ENCODE measurements at regions not wholly inside any gene's neighbourhood (a gene's known extent, or its start where the extent isn't known, plus 50 kb on each side); places are given as distances from the start of the nearest gene placed in this dataset.

DNA sequence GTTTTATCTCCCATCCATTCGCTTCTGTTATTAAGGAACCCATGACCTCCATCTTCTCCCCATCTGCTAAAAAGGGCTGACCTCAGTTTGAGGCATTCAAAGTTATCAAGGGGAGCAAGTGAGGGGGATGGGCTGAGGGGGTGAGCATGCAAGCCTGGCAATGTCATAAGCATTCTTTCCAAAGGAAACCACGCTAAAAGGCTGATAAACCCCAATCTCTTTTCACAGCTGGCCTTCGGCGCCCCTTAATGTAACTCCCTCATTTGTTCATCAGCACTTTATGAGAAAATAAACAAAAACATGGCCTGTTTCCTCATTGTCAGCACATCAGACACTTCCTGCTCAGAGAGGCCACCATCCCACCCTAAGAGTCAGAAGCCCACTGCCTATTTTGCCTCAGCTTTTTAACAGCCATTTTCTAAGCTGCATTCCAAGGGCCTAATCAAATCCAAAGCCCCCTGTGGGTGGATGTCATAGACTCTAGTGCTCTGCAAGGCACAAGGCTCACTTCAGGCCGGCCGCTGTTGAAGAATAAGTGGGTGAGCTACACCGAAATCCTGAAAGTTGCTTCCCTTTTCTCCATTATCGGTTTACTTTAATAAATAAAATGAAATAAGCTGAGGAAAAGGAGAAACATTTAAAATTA is 92.0 kb upstream of the SRD5A3 start:
- no peak overlapping the region for H3K4me3 ChIP-seq
- no peak overlapping the region for H3K27ac ChIP-seq (replicated peaks in 1 of 4)
- H3K36me3 ChIP-seq, result no peaks in the 10 kb centered on the region
- no peaks in the 10 kb centered on the region for H3K9me3 ChIP-seq
- intact Hi-C loops (cut with DNase I), result no loop called here
- WGBS, result 93% methylated on average over 8 of the region's 8 CpGs
- H3K4me1 ChIP-seq, result peaks cover 0 to 22% (median 0%) of the 10 kb centered on the region in 4 donors
- H3K27me3 ChIP-seq, result no peaks in the 10 kb centered on the region
- no peak for DNase-seq (ENCODE audit: extremely low spot score)
- TF ChIP-seq, protein P1, sequence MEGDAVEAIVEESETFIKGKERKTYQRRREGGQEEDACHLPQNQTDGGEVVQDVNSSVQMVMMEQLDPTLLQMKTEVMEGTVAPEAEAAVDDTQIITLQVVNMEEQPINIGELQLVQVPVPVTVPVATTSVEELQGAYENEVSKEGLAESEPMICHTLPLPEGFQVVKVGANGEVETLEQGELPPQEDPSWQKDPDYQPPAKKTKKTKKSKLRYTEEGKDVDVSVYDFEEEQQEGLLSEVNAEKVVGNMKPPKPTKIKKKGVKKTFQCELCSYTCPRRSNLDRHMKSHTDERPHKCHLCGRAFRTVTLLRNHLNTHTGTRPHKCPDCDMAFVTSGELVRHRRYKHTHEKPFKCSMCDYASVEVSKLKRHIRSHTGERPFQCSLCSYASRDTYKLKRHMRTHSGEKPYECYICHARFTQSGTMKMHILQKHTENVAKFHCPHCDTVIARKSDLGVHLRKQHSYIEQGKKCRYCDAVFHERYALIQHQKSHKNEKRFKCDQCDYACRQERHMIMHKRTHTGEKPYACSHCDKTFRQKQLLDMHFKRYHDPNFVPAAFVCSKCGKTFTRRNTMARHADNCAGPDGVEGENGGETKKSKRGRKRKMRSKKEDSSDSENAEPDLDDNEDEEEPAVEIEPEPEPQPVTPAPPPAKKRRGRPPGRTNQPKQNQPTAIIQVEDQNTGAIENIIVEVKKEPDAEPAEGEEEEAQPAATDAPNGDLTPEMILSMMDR (IDR thresholded peaks at IDR 0.05), result no peak
- no peak for TF ChIP-seq POLR2AphosphoS5 (IDR thresholded peaks at IDR 0.05)
- TF ChIP-seq POLR2A (IDR thresholded peaks at IDR 0.05; ENCODE audit: low read depth), result no peak
- TF ChIP-seq EP300 (IDR thresholded peaks at IDR 0.05), result no peak

DNA sequence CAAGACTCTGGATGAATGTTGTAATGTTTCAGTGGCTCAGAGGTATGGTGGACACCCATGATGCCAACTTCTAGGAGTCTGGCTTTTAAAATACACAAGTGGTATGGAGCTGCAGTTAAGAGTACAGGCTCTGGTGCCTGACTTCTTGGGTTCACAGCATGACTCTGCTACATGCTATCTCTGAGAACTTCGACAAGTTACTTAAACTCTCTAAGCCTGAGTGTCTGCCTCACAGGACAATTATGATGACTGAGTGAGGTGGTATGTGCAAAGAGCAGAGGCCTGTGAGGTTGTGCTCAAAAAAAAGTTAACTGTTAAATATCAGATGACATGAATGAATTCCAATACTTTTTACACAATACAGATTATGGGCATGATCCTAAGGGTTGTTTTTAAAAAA is 90.9 kb upstream of the SRD5A3 start:
- no peaks in the 10 kb centered on the region for H3K9me3 ChIP-seq
- no peak overlapping the region for H3K4me3 ChIP-seq
- H3K27me3 ChIP-seq, result no peaks in the 10 kb centered on the region
- WGBS, result 82% methylated on average over 1 of the region's 1 CpG
- intact Hi-C loops (cut with DNase I), result no loop called here
- no peak for TF ChIP-seq POLR2A (IDR thresholded peaks at IDR 0.05; ENCODE audit: low read depth)
- DNase-seq (ENCODE audit: extremely low spot score), result no peak
- no peak overlapping the region for H3K27ac ChIP-seq (replicated peaks in 1 of 4)
- H3K36me3 ChIP-seq, result no peaks in the 10 kb centered on the region
- H3K4me1 ChIP-seq, result peaks cover 0 to 27% (median 0%) of the 10 kb centered on the region in 4 donors

DNA sequence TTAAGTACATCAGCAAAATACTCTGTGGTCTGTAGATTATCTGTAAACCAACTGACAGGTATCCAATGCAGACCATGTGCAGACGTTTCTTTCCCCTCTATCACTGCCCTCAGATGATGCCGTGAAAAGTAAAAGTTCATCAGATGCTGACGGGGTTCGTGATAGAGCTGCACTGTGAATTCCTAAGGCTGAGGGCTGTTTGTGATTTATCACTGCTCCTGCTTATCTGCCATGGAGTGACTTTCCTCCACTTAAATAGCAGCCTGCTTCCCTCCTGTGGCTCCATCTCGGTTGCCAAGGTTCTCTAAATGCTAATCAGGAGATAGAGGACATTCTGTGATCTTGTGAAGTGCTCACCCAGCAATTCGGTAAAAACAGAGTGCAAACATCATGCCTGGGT is 89.3 kb upstream of the SRD5A3 start:
- no peak for TF ChIP-seq POLR2AphosphoS5 (IDR thresholded peaks at IDR 0.05)
- no peak for DNase-seq (ENCODE audit: extremely low spot score)
- H3K36me3 ChIP-seq, result no peaks in the 10 kb centered on the region
- no peak overlapping the region for H3K4me3 ChIP-seq
- 32% methylated on average over 6 of the region's 6 CpGs for WGBS
- H3K27ac ChIP-seq (replicated peaks in 1 of 4), result no peak overlapping the region
- no peaks in the 10 kb centered on the region for H3K27me3 ChIP-seq
- H3K9me3 ChIP-seq, result no peaks in the 10 kb centered on the region
- intact Hi-C loops (cut with DNase I), result no loop called here
- H3K4me1 ChIP-seq, result peaks cover 0 to 22% (median 0%) of the 10 kb centered on the region in 4 donors

DNA sequence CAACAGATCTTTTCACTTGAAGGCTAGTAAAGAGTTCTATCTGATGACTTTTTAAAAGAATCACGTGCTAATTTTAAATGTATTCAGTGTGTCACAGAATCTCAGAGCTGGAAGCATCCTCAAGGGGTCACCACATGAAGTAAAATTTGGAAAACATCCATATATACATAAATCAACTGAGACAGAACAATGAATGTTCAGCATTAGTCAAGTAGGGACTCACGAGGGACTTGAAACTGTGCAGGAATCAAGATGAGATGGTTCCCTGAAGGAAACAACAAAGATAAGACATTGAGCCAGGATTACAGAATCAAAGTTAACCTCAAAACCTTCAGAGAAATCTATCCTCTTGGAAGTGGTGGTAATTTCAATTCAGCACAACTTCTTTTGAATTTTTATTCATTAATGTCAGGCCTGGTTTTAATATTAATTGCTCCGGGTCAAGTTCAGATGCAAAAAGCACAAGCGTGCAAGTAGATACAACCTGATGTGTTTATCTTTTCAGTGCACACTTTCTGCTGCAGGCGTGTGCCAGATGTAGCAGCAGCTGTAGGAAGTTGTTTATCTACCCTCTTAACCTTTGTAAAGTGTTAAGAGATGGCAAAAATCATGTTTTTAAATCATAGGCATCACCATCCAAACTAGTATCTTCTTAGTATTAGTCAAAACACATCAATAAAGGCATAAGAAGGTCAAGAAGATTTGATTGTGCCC is 87.7 kb upstream of the SRD5A3 start:
- H3K9me3 ChIP-seq, result peaks cover 0 to 3% (median 0%) of the 10 kb centered on the region in 4 donors
- H3K27ac ChIP-seq (replicated peaks in 1 of 4), result no peak overlapping the region
- H3K4me1 ChIP-seq, result peaks cover 0 to 22% (median 0%) of the 10 kb centered on the region in 4 donors
- no peak for TF ChIP-seq POLR2AphosphoS5 (IDR thresholded peaks at IDR 0.05)
- TF ChIP-seq, protein P1 (IDR thresholded peaks at IDR 0.05), result no peak
- no peak for TF ChIP-seq POLR2A (IDR thresholded peaks at IDR 0.05; ENCODE audit: low read depth)
- no peak for TF ChIP-seq EP300 (IDR thresholded peaks at IDR 0.05)
- no peak for DNase-seq (ENCODE audit: extremely low spot score)
- WGBS, result 42% methylated on average over 5 of the region's 5 CpGs
- no peaks in the 10 kb centered on the region for H3K36me3 ChIP-seq
- no peaks in the 10 kb centered on the region for H3K27me3 ChIP-seq
- H3K4me3 ChIP-seq, result no peak overlapping the region
- intact Hi-C loops (cut with DNase I), result no loop called here

DNA sequence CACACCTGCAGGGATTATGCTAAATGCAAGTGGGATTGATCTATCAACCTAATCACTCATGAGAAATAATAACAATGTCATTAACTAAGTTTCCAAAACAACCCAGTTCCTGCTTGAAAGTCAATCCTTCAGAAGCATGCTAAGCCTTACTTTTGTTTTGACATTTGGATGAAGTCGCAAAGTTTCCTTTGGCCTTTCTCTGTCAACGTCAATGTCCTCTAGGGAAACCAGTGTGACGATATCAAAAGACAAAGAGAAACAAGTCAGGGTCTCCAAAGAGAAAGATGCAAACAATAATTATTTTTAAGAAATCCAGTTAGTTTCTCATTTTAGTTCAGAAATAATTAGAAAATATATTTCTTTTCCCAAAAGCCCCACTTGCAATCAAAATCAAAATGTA is 86.7 kb upstream of the SRD5A3 start:
- no peak overlapping the region for H3K4me3 ChIP-seq
- intact Hi-C loops (cut with DNase I), result no loop called here
- WGBS, result 45% methylated on average over 3 of the region's 3 CpGs
- H3K27ac ChIP-seq (replicated peaks in 1 of 4), result no peak overlapping the region
- H3K9me3 ChIP-seq, result peaks cover 0 to 4% (median 0%) of the 10 kb centered on the region in 4 donors
- TF ChIP-seq EP300 (IDR thresholded peaks at IDR 0.05) (no peak), POLR2A (IDR thresholded peaks at IDR 0.05; ENCODE audit: low read depth) (no peak), POLR2AphosphoS5 (IDR thresholded peaks at IDR 0.05) (no peak)
- TF ChIP-seq, protein P1 (IDR thresholded peaks at IDR 0.05), result no peak
- no peaks in the 10 kb centered on the region for H3K36me3 ChIP-seq
- peaks cover 0 to 22% (median 0%) of the 10 kb centered on the region in 4 donors for H3K4me1 ChIP-seq
- H3K27me3 ChIP-seq, result no peaks in the 10 kb centered on the region
- no peak for DNase-seq (ENCODE audit: extremely low spot score)

Measured in esophagus muscularis mucosa (tissue), 4 donors.